Right lobe of liver (tissue), 4 donors: ENCODE measurements at regions not wholly inside any gene's neighbourhood (a gene's known extent, or its start where the extent isn't known, plus 50 kb on each side); places are given as distances from the start of the nearest gene placed in this dataset.

Experiments used
- CTCF ChIP-seq, 4 donors: fragments of 200-600 bp in 3 of 4; fragments of 450-650 bp in 1 of 4; IDR thresholded peaks; one replicate each; pipeline versions ENCODE4 v1.5.1 to v1.8.0; 2016 to 2022; ENCODE audit warnings: antibody characterized with exemption in 4 of 4, mild to moderate bottlenecking in 2 of 4
- POLR2A ChIP-seq: fragments of 450-650 bp; IDR thresholded peaks from one replicate; pipeline ENCODE4 v1.6.1; 2017; ENCODE audit warnings: antibody characterized with exemption, mild to moderate bottlenecking
- donor health status: DM: no; HTN: no; CAD: no.
- donor health status: DM: no; HTN: no; CAD: no.
- donor health status: DM: no; HTN: yes; CAD: no.

GRCh38 chr9:85428230-85428629, 313.5 kb downstream of the AGTPBP1 start:
- TF ChIP-seq CTCF (IDR thresholded peaks at IDR 0.05) (no peak), POLR2A (no peak)
